ENCODE measurements at regions not wholly inside any gene's neighbourhood (a gene's known extent, or its start where the extent isn't known, plus 50 kb on each side); places are given as distances from the start of the nearest gene placed in this dataset.

- POLR2A ChIA-PET, result no interaction called here
- CTCF ChIA-PET, result no interaction called here
These were observed 538.4 kb upstream of the NRSN1 start for GRCh38 chr6:23587582-23587981.

DNA sequence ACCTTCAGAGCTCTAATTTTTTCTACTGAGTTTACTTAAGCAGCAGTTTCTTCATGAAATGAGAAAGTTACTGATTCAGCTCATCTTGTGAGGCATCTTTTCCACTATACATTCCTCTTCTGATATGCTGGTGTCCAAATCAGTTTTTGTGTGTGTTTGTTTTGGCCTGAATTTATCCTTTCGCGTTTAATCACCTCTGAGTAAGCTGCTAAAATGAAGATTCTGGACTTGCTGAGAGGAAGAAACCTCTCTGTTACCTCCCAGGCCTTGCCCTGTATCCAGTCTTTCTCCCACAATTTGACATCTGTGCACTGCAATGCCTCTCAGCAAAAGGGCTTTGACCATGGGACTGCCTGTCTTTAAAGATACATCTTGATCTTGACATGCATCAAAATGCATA is 536.2 kb upstream of the NRSN1 start:
- CTCF ChIA-PET, result no interaction called here

GRCh38 chr6:23590498-23591126 is 535.4 kb upstream of the NRSN1 start:
- ChIA-PET CTCF (no interaction called here), POLR2A (no interaction called here)

More for the DNA sequence above, 536.2 kb upstream of the NRSN1 start:
- POLR2A ChIA-PET, result no interaction called here

- POLR2A ChIA-PET, result no interaction called here
- CTCF ChIA-PET, result no interaction called here
These were observed 534.3 kb upstream of the NRSN1 start for GRCh38 chr6:23591761-23592160.

DNA sequence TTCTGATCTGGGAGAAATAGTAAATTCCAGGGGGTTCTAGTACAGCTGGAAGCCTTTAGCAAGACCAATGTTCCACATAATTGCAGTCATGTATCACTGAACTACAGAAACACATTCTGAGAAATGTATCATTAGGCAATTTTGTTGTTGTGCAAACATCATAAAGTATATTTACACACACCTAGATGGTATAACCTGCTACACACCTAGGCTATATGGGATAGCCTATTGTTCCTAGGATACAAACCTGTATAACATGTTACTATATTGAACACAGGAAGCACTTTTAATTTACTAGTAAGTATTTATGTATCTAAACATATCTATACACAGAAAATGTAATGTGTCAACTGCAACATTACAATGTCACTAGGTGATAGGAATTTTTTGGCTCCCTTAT is 525.9 kb upstream of the NRSN1 start:
- CTCF ChIA-PET, result no interaction called here

GRCh38 chr6:23601811-23602345 is 524.1 kb upstream of the NRSN1 start:
- CTCF ChIA-PET, result no interaction called here
- POLR2A ChIA-PET, result no interaction called here

More for the DNA sequence above, 525.9 kb upstream of the NRSN1 start:
- POLR2A ChIA-PET, result no interaction called here

GRCh38 chr6:23608931-23609435 is 517.0 kb upstream of the NRSN1 start:
- POLR2A ChIA-PET, result no interaction called here
- CTCF ChIA-PET, result no interaction called here

- CTCF ChIA-PET, result no interaction called here
These were observed 514.1 kb upstream of the NRSN1 start for GRCh38 chr6:23611776-23612381.

DNA sequence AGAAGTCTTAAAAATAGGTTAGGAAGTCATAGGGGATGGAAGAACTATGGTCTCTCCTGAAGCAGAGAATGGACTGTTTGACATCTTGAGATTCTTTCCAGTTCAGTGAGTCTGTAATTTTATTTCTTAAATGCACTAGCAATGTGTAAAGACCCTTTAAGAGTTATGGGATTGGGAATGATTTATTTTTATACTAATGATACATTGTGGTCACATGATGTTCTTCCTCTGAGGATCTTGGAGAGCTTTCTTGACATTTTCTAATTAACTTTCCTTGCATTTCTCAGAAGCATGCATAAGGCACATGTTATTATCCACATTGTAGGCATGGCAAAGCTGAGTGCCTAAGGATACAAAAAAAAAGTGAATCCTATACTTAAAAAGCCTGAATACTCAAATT is 507.6 kb upstream of the NRSN1 start:
- POLR2A ChIA-PET, result no interaction called here

More at GRCh38 chr6:23611776-23612381, 514.1 kb upstream of the NRSN1 start:
- POLR2A ChIA-PET, result no interaction called here

DNA sequence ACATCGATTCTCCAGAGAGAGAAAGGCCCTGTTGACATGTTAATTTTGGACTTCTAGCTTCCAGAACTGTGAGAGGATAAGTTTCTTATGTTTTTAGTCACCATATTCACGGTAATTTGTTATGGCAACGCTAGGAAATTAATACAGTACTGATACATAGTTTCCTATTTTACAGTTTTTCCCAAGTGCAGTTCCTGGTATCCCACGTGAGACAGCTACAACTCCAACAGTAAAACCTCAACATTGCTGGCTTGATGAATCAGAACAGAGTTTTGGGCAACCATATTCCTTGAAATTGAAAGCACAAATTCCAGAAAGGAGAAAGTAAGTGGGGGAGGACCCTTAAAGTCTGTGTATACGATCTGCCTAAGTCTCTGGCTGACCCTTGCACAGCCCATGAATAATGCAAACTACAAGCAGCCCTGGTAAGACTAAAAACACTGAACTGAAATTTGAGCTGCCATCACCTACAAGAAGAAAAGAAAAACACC is 505.1 kb upstream of the NRSN1 start:
- CTCF ChIA-PET, result no interaction called here
- POLR2A ChIA-PET, result no interaction called here

More for the DNA sequence above, 507.6 kb upstream of the NRSN1 start:
- CTCF ChIA-PET, result no interaction called here

DNA sequence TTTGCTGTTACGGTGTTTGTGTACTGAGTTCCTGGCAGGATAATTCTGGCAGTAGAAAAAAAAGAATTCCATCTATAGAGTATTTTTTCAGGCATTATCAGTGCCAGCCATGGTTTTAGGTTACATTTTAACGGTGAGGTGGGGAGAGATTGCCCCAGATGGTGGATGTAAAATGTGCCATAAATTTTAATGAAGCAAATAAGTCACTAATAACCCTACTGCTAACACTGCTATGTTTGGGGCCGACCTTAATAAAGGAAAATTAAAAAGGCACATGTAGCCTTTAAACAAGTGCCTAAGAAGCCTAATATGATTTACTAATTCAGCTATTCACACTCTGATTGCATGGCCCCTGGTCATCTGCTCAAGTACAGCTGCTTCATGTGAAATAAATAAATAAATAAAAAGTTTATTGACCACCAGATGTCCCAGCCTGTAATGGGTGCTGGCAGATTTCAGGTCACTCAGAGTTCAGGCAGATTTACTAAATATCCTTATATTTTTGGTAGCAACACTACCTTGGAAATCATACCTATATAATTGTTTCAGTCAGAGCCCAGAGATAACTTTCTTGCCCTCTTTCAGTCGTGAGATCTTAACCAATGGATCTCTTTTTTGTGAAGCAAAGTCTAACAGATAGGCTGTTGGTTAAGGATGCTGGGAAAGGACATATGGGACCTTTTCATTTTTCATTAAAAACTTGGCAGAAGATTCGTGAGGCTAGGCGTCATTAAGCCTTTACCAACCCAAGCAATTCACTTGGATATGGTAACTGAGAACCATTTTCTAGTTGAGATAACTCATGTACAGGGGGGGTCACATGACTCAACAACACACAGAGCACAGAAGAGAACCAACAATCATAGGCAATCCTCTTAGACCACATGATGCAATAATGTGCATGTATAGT is 495.0 kb upstream of the NRSN1 start:
- CTCF ChIA-PET, result no interaction called here

DNA sequence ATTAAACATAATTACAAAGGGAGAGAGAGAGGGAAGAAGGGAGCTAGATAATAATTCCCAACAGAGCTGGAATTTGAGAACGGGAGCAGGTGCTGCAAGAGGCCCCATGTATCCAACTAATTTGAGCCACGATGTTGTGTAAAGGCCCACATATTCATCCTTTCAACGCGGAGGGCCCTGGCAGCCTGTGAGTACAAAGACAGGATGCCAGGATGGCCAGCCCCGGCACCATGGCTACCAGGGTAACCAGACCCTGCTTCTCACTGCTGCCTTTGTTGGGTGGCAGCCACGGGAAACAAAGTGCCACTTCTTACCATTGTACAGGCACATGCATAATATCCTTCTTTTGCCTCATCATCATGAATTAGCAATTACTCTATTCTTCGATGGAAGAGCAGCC is 492.0 kb upstream of the NRSN1 start:
- CTCF ChIA-PET, result no interaction called here
- POLR2A ChIA-PET, result no interaction called here

More for the DNA sequence above, 495.0 kb upstream of the NRSN1 start:
- POLR2A ChIA-PET, result no interaction called here

- POLR2A ChIA-PET, result no interaction called here
- CTCF ChIA-PET, result no interaction called here
These were observed 490.9 kb upstream of the NRSN1 start for GRCh38 chr6:23635150-23635549.

DNA sequence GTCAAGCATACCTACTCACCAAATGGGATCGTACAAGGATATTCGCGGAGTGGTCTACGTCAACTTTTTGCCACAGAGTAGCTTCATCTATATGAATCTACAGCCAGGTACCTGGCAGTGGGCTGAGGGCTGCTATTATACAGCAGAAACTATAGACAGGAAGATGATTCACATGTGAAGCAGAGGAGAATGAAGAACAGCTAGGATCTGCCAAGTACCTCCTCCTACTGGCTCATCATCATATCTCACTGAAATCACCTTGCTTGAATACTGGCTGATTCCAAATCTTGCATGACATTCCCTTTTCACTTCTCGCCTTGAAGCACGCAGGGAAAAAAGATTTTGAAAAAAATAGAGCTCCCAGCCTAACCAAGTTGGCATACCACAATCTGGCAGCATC is 488.7 kb upstream of the NRSN1 start:
- ChIA-PET POLR2A (no interaction called here), CTCF (no interaction called here)

DNA sequence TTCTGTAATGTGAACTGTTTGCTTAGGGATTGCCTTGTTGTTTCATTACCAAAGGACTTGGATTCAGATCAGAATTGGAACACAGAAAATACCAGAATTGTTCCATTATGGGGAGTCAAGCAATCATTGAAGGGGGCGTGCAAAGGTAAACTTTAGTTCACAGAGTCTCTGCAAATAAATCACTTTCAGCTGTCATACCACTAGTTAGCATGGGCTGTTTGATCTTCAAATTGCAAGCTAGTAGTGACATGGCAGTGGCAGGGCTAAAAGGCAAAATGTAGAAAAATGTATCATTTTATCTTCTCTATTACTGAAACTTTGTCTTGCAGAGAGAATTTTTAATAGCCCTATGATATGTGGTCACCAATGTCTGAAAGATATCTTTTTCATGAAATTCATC is 483.2 kb upstream of the NRSN1 start:
- CTCF ChIA-PET, result no interaction called here
- POLR2A ChIA-PET, result no interaction called here

DNA sequence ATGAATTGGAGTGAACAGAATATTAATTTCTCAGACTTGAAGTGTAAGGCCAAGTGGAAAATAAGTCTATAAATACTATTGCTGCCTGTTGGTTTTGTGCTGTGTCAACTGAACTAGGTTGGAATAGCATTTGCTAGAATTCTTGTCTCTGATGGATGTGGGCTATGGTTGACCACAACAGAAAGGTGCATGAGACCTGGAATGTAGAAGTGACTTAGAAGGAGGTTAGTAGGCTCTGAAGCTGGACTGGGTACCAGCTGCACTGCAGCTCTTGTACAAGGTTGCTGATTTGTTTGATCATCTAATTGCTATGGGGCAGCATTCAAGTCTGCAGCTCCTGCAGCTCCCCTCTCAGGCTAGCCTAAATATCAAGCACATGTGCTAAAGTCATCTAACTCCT is 479.0 kb upstream of the NRSN1 start:
- CTCF ChIA-PET, result no interaction called here
- POLR2A ChIA-PET, result no interaction called here

GRCh38 chr6:23650676-23651075 is 475.3 kb upstream of the NRSN1 start:
- ChIA-PET POLR2A (no interaction called here), CTCF (no interaction called here)

GRCh38 chr6:23654745-23655144 is 471.3 kb upstream of the NRSN1 start:
- POLR2A ChIA-PET, result no interaction called here

GRCh38 chr6:23655525-23655924 is 470.5 kb upstream of the NRSN1 start:
- ChIA-PET CTCF (no interaction called here), POLR2A (no interaction called here)

More at GRCh38 chr6:23654745-23655144, 471.3 kb upstream of the NRSN1 start:
- CTCF ChIA-PET, result no interaction called here

- CTCF ChIA-PET, result no interaction called here
- POLR2A ChIA-PET, result no interaction called here
These were observed 469.5 kb upstream of the NRSN1 start for GRCh38 chr6:23656255-23657194.

Measured in activated CD8-positive, alpha-beta memory T cell treated with anti-CD3 and anti-CD28 coated beads for 36 hours (primary cell).